ENCODE measurements at regions not wholly inside any gene's neighbourhood (a gene's known extent, or its start where the extent isn't known, plus 50 kb on each side); places are given as distances from the start of the nearest gene placed in this dataset.

GRCh38 chr7:16080131-16080530 is 341.2 kb downstream of the CRPPA start:
- no peak for DNase-seq
- 89 to 92% methylated on average over 2 of the region's 2 CpGs for WGBS, 2 donors
- intact Hi-C loops (cut with DNase I), result loop anchor here in 2 of 10 donors (2.0 to 10.0 kb wide), 2 partner anchors 485 kb away; no protein-coding TSS in a partner anchor

GRCh38 chr7:16079723-16080122 is 341.6 kb downstream of the CRPPA start:
- 94% methylated on average over 3 of the region's 3 CpGs for WGBS, 2 donors
- no peak overlapping the region for H3K4me3 ChIP-seq
- no peaks in the 10 kb centered on the region for H3K9me3 ChIP-seq
- intact Hi-C loops (cut with DNase I), result loop anchor here in 9 of 10 donors (2.0 to 10.0 kb wide), 7 partner anchors 19 to 755 kb away; no protein-coding TSS in a partner anchor
- H3K27me3 ChIP-seq, result no peaks in the 10 kb centered on the region
- peaks cover 0 to 7% (median 0%) of the 10 kb centered on the region in 9 donors for H3K4me1 ChIP-seq
- no peaks in the 10 kb centered on the region for H3K36me3 ChIP-seq
- no peak for ATAC-seq
- TF ChIP-seq CTCF (IDR thresholded peaks at IDR 0.05), result no peak
- no peak overlapping the region for H3K27ac ChIP-seq
- DNase-seq, result no peak

More at GRCh38 chr7:16080131-16080530, 341.2 kb downstream of the CRPPA start:
- H3K4me3 ChIP-seq, result no peak overlapping the region
- peaks cover 0 to 7% (median 0%) of the 10 kb centered on the region in 9 donors for H3K4me1 ChIP-seq
- ATAC-seq, result no peak
- no peaks in the 10 kb centered on the region for H3K36me3 ChIP-seq
- TF ChIP-seq CTCF (IDR thresholded peaks at IDR 0.05), result no peak
- H3K27me3 ChIP-seq, result no peaks in the 10 kb centered on the region
- no peaks in the 10 kb centered on the region for H3K9me3 ChIP-seq
- H3K27ac ChIP-seq, result no peak overlapping the region

GRCh38 chr7:16078076-16078952 is 343.0 kb downstream of the CRPPA start:
- intact Hi-C loops (cut with DNase I), result loop anchor here in 8 of 10 donors (2.0 to 10.0 kb wide), 6 partner anchors 20 to 754 kb away; no protein-coding TSS in a partner anchor

More at GRCh38 chr7:16078076-16078952, 343.0 kb downstream of the CRPPA start:
- peak in 1 of 2 donors; percentile 48 for DNase-seq
- peak; percentile 39 to 85 (median 72) for TF ChIP-seq CTCF (IDR thresholded peaks at IDR 0.05)
- Histone ChIP-seq H3K9me3 (no peaks in the 10 kb centered on the region), H3K27ac (no peak overlapping the region), H3K4me3 (no peak overlapping the region), H3K36me3 (no peaks in the 10 kb centered on the region), H3K27me3 (no peaks in the 10 kb centered on the region), H3K4me1 (peaks cover 0 to 4% (median 0%) of the 10 kb centered on the region in 9 donors)
- 20 to 22% methylated on average over 3 of the region's 3 CpGs for WGBS, 2 donors
- peak in 6 of 8 donors; percentile 56 to 79 (median 64) for ATAC-seq

Measured in heart right ventricle (tissue), 16 donors.